ENCODE measurements at regions not wholly inside any gene's neighbourhood (a gene's known extent, or its start where the extent isn't known, plus 50 kb on each side); places are given as distances from the start of the nearest gene placed in this dataset.

DNA sequence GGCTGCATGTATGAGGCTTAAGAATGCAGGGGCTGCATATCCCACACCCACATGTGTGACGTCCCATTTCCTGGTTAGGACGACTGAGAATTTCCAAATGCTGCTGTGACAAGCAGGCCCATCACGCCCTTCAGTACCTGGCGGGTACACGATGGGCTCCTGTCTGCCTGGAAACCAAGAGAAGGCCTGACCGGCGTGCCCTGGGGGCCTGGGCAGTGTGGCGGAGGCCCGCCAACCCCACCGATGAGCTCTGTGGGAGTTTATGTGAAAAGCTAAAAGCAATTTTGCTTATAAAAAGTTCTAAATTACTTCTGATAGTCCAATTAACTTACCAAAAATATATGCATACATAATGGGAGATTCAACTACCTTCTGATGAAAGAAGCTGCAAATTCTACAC is 837.3 kb downstream of the GALR1 start:
- no peaks in the 10 kb centered on the region for H3K27me3 Mint-ChIP-seq (ENCODE audit: low read depth)
- H3K4me3 Mint-ChIP-seq = no peak overlapping the region
- H3K36me3 Mint-ChIP-seq (ENCODE audit: low read depth) = no peaks in the 10 kb centered on the region
- no peaks in the 10 kb centered on the region for H3K9me3 Mint-ChIP-seq
- no peak for DNase-seq (ENCODE audit: low read depth, low spot score)
- TF ChIP-seq, protein P1, sequence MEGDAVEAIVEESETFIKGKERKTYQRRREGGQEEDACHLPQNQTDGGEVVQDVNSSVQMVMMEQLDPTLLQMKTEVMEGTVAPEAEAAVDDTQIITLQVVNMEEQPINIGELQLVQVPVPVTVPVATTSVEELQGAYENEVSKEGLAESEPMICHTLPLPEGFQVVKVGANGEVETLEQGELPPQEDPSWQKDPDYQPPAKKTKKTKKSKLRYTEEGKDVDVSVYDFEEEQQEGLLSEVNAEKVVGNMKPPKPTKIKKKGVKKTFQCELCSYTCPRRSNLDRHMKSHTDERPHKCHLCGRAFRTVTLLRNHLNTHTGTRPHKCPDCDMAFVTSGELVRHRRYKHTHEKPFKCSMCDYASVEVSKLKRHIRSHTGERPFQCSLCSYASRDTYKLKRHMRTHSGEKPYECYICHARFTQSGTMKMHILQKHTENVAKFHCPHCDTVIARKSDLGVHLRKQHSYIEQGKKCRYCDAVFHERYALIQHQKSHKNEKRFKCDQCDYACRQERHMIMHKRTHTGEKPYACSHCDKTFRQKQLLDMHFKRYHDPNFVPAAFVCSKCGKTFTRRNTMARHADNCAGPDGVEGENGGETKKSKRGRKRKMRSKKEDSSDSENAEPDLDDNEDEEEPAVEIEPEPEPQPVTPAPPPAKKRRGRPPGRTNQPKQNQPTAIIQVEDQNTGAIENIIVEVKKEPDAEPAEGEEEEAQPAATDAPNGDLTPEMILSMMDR (conservative IDR thresholded peaks at IDR 0.05) = no peak
- H3K27ac Mint-ChIP-seq (ENCODE audit: unreplicated experiment) = no peak overlapping the region
- H3K4me1 Mint-ChIP-seq = no peaks in the 10 kb centered on the region

DNA sequence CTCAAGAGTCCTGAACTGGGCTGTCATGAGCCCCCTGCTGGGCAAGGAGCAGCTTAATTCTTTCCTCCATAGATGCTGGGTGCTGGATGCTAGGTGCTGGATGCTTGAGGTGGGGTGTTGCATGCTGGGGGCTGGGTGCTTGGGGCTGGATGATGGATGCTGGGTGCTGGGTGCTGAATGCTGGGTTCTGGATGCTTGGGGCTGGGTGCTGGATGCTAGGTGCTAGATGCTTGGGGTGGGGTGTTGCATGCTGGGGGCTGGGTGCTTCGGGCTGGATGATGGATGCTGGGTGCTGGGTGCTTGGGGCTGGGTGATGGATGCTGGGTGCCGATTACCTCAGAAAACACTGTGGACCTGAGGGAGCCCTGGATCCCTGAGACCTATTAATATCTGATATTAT is 837.7 kb downstream of the GALR1 start:
- no peak overlapping the region for H3K4me3 Mint-ChIP-seq
- TF ChIP-seq, protein P1 (conservative IDR thresholded peaks at IDR 0.05) = no peak
- no peak for DNase-seq (ENCODE audit: low read depth, low spot score)
- no peaks in the 10 kb centered on the region for H3K36me3 Mint-ChIP-seq (ENCODE audit: low read depth)
- H3K27ac Mint-ChIP-seq (ENCODE audit: unreplicated experiment) = no peak overlapping the region
- no peaks in the 10 kb centered on the region for H3K4me1 Mint-ChIP-seq
- H3K27me3 Mint-ChIP-seq (ENCODE audit: low read depth) = no peaks in the 10 kb centered on the region
- H3K9me3 Mint-ChIP-seq = no peaks in the 10 kb centered on the region

DNA sequence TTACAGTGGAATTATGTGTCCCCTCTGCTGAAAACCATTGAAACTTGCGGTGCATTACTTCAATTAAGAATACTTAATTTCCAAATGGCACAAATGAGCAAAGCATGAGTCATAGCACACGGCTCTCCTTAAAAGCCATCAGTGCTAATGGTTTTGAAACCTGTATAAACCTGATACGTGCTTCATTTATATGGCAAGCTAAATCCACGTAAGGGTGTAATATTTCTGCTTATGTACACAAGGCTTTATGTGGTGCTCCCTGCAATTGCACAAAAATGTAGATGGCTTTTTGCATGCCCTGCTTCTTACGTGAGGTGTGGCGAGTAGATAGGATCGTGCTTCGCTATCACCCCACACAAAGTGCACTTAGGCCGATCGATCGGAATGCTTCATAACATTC is 840.9 kb downstream of the GALR1 start:
- TF ChIP-seq, protein P1 (conservative IDR thresholded peaks at IDR 0.05) = no peak
- no peak for DNase-seq (ENCODE audit: low read depth, low spot score)
- Mint-ChIP-seq H3K4me1 (peaks cover 4% of the 10 kb centered on the region), H3K27ac (ENCODE audit: unreplicated experiment) (no peak overlapping the region), H3K4me3 (no peak overlapping the region), H3K9me3 (no peaks in the 10 kb centered on the region), H3K36me3 (ENCODE audit: low read depth) (no peaks in the 10 kb centered on the region), H3K27me3 (ENCODE audit: low read depth) (no peaks in the 10 kb centered on the region)

DNA sequence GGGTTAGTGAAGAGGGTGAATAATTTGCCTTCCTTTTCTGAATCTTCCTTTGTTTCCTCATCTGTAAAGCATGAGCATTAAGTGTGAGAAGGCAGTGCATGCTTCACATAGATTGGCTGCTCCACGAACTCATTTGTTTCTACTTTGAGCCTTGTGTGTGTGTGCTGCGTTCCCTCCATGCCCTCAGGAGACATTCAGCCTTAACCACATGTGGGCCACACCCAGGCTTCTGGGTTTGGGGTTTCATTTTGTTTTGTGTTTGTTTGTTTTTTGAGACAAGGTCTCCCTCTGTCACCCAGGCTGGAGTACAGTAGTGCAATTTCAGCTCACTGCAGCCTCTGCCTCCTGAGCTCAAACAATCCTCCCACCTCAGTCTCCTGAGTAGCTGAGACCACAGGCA is 843.3 kb downstream of the GALR1 start:
- peaks cover 4% of the 10 kb centered on the region for H3K4me1 Mint-ChIP-seq
- peaks cover 6% of the 10 kb centered on the region for H3K9me3 Mint-ChIP-seq
- H3K4me3 Mint-ChIP-seq = no peak overlapping the region

DNA sequence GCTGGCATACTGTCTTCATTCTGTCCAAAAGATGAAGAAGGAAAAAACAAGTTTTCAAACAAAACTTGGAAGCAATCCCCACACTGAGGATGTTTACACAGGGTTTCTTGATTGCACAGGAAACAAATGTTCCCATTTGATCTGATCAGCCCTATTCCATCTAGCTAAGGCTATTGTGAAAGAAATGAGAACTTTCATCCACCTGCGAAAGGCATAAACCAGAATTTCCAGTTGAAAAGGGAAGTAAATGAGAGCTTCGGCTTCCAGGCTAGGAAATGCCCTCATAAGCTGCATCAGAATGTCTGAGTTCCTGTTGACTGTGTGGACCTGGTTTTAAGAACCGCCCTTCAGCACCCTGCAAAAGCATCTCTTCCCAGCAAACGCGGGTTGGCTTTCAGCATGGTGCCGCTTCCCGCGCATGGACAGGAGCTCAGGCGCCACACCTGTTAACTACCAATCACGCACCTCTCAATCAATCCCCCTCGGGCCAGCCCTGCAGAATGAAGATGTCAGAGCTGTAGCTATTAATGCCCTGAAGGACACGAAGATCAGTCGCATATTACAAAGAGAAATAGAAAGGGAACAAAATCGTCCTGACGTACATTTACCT is 850.4 kb downstream of the GALR1 start:
- no peaks in the 10 kb centered on the region for H3K4me1 Mint-ChIP-seq
- H3K9me3 Mint-ChIP-seq = peaks cover 12% of the 10 kb centered on the region
- H3K36me3 Mint-ChIP-seq (ENCODE audit: low read depth) = peaks cover 2% of the 10 kb centered on the region
- no peak for DNase-seq (ENCODE audit: low read depth, low spot score)
- H3K4me3 Mint-ChIP-seq = no peak overlapping the region
- H3K27ac Mint-ChIP-seq (ENCODE audit: unreplicated experiment) = no peak overlapping the region
- no peaks in the 10 kb centered on the region for H3K27me3 Mint-ChIP-seq (ENCODE audit: low read depth)
- TF ChIP-seq, protein P1 (conservative IDR thresholded peaks at IDR 0.05) = no peak

More for the DNA sequence above, 843.3 kb downstream of the GALR1 start:
- H3K27ac Mint-ChIP-seq (ENCODE audit: unreplicated experiment) = no peak overlapping the region
- TF ChIP-seq, protein P1 (conservative IDR thresholded peaks at IDR 0.05) = no peak
- peaks cover 2% of the 10 kb centered on the region for H3K36me3 Mint-ChIP-seq (ENCODE audit: low read depth)
- no peaks in the 10 kb centered on the region for H3K27me3 Mint-ChIP-seq (ENCODE audit: low read depth)
- no peak for DNase-seq (ENCODE audit: low read depth, low spot score)

Data from neural crest cell (in vitro differentiated cells).